ENCODE measurements at regions not wholly inside any gene's neighbourhood (a gene's known extent, or its start where the extent isn't known, plus 50 kb on each side); places are given as distances from the start of the nearest gene placed in this dataset.

DNA sequence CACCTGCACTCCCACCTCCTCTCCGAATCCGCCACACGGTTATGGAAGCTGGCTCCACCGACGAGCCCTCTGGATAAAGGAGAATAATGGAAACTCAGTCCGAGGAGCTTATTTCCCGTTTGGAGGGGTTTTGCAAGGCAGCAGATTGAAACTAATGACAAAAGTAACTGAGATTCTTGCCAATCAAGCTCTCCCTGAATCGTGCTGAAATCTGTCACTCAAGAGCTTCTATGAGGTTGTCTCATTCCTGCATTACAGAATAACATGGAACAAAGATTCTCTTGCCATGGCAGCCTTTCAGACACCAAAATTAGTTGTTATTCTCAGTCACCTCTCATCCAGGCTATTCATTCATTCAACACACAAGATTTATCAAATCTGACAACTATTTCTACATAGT lies 405.9 kb downstream of the SOX9 start:
- H3K27me3 ChIP-seq: no peaks in the 10 kb centered on the region
- peaks cover 62% of the 10 kb centered on the region for H3K79me2 ChIP-seq
- peaks cover 9% of the 10 kb centered on the region for H3K4me1 ChIP-seq (ENCODE audit: insufficient read depth)
- no peak overlapping the region for H3K4me2 ChIP-seq
- no peak overlapping the region for H3K4me3 ChIP-seq
- TF ChIP-seq EZH2phosphoT487 (IDR thresholded peaks at IDR 0.05; ENCODE audit: low read depth, severe bottlenecking, unreplicated experiment) (no peak), EZH2 (IDR thresholded peaks at IDR 0.05; ENCODE audit: borderline replicate concordance) (no peak)
- TF ChIP-seq, protein P1, sequence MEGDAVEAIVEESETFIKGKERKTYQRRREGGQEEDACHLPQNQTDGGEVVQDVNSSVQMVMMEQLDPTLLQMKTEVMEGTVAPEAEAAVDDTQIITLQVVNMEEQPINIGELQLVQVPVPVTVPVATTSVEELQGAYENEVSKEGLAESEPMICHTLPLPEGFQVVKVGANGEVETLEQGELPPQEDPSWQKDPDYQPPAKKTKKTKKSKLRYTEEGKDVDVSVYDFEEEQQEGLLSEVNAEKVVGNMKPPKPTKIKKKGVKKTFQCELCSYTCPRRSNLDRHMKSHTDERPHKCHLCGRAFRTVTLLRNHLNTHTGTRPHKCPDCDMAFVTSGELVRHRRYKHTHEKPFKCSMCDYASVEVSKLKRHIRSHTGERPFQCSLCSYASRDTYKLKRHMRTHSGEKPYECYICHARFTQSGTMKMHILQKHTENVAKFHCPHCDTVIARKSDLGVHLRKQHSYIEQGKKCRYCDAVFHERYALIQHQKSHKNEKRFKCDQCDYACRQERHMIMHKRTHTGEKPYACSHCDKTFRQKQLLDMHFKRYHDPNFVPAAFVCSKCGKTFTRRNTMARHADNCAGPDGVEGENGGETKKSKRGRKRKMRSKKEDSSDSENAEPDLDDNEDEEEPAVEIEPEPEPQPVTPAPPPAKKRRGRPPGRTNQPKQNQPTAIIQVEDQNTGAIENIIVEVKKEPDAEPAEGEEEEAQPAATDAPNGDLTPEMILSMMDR (IDR thresholded peaks at IDR 0.05; ENCODE audit: poor library complexity): no peak
- 93% methylated on average over 8 of the region's 8 CpGs for WGBS (ENCODE audit: low lambda C conversion rate, missing lambda C conversion rate)
- no peaks in the 10 kb centered on the region for H3K36me3 ChIP-seq (replicated peaks; ENCODE audit: insufficient read depth, low read depth)
- H3K9me2 ChIP-seq (replicated peaks; ENCODE audit: insufficient read depth): no peaks in the 10 kb centered on the region
- H4K20me1 ChIP-seq (ENCODE audit: insufficient read depth, poor library complexity, severe bottlenecking): no peaks in the 10 kb centered on the region
- DNase-seq (ENCODE audit: low spot score): no peak
- no peaks in the 10 kb centered on the region for H3K9me3 ChIP-seq (ENCODE audit: low read depth)
- H3K27ac ChIP-seq: peak overlapping the region; percentile 91
- no peak overlapping the region for H2AFZ ChIP-seq

DNA sequence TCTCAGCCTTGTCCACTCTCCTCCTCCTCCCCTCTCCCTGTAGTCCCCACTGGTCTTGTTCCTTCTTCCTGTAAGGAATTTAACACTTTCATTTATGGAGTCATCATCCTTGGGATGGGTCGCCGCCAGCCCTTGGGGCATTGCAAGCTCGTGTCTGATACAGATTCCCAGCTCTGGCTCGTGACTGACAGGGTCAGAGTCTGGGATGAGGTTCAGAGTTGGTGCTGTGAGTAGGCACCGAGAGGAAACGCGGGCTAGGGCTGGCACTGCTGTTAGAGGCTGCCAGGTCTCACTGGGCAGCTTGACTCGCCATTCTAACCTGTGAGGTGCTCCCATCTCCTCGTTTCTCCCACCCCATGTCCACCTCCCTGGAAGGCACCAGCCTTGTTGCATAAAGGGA lies 407.0 kb downstream of the SOX9 start:
- H3K27me3 ChIP-seq: no peaks in the 10 kb centered on the region
- H4K20me1 ChIP-seq (ENCODE audit: insufficient read depth, poor library complexity, severe bottlenecking): no peaks in the 10 kb centered on the region
- peaks cover 9% of the 10 kb centered on the region for H3K4me1 ChIP-seq (ENCODE audit: insufficient read depth)
- H3K27ac ChIP-seq: no peak overlapping the region
- peaks cover 63% of the 10 kb centered on the region for H3K79me2 ChIP-seq
- H3K36me3 ChIP-seq (replicated peaks; ENCODE audit: insufficient read depth, low read depth): no peaks in the 10 kb centered on the region
- H2AFZ ChIP-seq: no peak overlapping the region
- no peaks in the 10 kb centered on the region for H3K9me2 ChIP-seq (replicated peaks; ENCODE audit: insufficient read depth)
- H3K4me3 ChIP-seq: no peak overlapping the region
- TF ChIP-seq EZH2phosphoT487 (IDR thresholded peaks at IDR 0.05; ENCODE audit: low read depth, severe bottlenecking, unreplicated experiment) (no peak), EZH2 (IDR thresholded peaks at IDR 0.05; ENCODE audit: borderline replicate concordance) (no peak)
- TF ChIP-seq, protein P1 (IDR thresholded peaks at IDR 0.05; ENCODE audit: poor library complexity): no peak
- 90% methylated on average over 9 of the region's 9 CpGs for WGBS (ENCODE audit: low lambda C conversion rate, missing lambda C conversion rate)
- DNase-seq (ENCODE audit: low spot score): no peak
- no peaks in the 10 kb centered on the region for H3K9me3 ChIP-seq (ENCODE audit: low read depth)
- H3K4me2 ChIP-seq: no peak overlapping the region

DNA sequence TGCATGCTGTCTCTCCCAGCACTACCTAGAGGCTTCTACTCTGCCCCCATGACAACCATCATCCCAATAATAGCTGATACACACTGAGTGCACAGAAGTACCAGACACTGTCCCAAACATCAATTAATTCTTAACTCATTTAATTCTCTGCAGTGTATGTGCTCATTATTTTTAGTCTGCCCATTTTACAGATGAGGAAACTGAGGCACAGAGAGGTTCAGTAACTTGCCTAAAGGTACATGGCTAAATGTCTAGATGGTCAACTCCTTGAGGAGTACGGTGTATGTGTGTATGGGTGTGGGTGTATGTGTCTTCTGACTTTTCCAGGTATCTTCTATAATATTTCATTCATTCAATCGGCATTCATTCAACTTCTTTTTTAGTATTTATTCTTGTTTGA lies 407.9 kb downstream of the SOX9 start:
- Histone ChIP-seq H4K20me1 (ENCODE audit: insufficient read depth, poor library complexity, severe bottlenecking) (no peaks in the 10 kb centered on the region), H3K4me2 (no peak overlapping the region), H3K4me1 (ENCODE audit: insufficient read depth) (peaks cover 9% of the 10 kb centered on the region), H3K79me2 (peaks cover 63% of the 10 kb centered on the region), H3K27me3 (no peaks in the 10 kb centered on the region), H3K4me3 (no peak overlapping the region), H3K27ac (no peak overlapping the region), H3K36me3 (replicated peaks; ENCODE audit: insufficient read depth, low read depth) (no peaks in the 10 kb centered on the region), H3K9me2 (replicated peaks; ENCODE audit: insufficient read depth) (no peaks in the 10 kb centered on the region), H2AFZ (no peak overlapping the region), H3K9me3 (ENCODE audit: low read depth) (no peaks in the 10 kb centered on the region)
- TF ChIP-seq, protein P1 (IDR thresholded peaks at IDR 0.05; ENCODE audit: poor library complexity): no peak
- TF ChIP-seq EZH2 (IDR thresholded peaks at IDR 0.05; ENCODE audit: borderline replicate concordance) (no peak), EZH2phosphoT487 (IDR thresholded peaks at IDR 0.05; ENCODE audit: low read depth, severe bottlenecking, unreplicated experiment) (no peak)
- DNase-seq (ENCODE audit: low spot score): no peak
- 93% methylated on average over 2 of the region's 2 CpGs for WGBS (ENCODE audit: low lambda C conversion rate, missing lambda C conversion rate)

DNA sequence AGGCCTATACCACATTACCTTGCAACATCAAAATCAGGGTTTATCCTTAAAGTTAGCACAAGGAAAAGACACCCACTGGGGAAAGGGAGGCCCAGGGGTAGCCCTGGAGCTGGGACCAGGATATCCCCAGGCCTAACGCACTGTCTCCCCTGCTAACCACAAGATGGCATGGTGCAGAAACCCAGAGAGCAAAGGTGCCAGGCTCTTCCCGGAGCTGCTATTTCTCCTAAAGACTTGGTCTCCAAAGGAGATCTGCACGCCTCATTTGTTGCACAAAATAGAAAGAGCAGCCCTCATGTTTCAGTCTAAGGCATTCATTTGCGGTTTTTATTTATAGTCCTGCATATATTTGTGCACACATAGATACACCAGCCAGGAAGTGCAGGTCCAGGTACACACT lies 408.6 kb downstream of the SOX9 start:
- 87% methylated on average over 4 of the region's 4 CpGs for WGBS (ENCODE audit: low lambda C conversion rate, missing lambda C conversion rate)

More for the DNA sequence above, 408.6 kb downstream of the SOX9 start:
- Histone ChIP-seq H2AFZ (no peak overlapping the region), H3K9me3 (ENCODE audit: low read depth) (no peaks in the 10 kb centered on the region), H4K20me1 (ENCODE audit: insufficient read depth, poor library complexity, severe bottlenecking) (no peaks in the 10 kb centered on the region), H3K27me3 (no peaks in the 10 kb centered on the region), H3K27ac (no peak overlapping the region), H3K36me3 (replicated peaks; ENCODE audit: insufficient read depth, low read depth) (no peaks in the 10 kb centered on the region), H3K4me1 (ENCODE audit: insufficient read depth) (peaks cover 9% of the 10 kb centered on the region), H3K4me3 (no peak overlapping the region), H3K9me2 (replicated peaks; ENCODE audit: insufficient read depth) (no peaks in the 10 kb centered on the region), H3K4me2 (no peak overlapping the region), H3K79me2 (peaks cover 70% of the 10 kb centered on the region)
- DNase-seq (ENCODE audit: low spot score): no peak
- TF ChIP-seq EZH2 (IDR thresholded peaks at IDR 0.05; ENCODE audit: borderline replicate concordance) (no peak), EZH2phosphoT487 (IDR thresholded peaks at IDR 0.05; ENCODE audit: low read depth, severe bottlenecking, unreplicated experiment) (no peak)
- TF ChIP-seq, protein P1 (IDR thresholded peaks at IDR 0.05; ENCODE audit: poor library complexity): no peak
